GM13977 (cell line): ENCODE measurements at regions not wholly inside any gene's neighbourhood (a gene's known extent, or its start where the extent isn't known, plus 50 kb on each side); places are given as distances from the start of the nearest gene placed in this dataset.
"Not testable (repeated sequence)": the region's sequence is repeated elsewhere in the genome, so short reads cannot be mapped to it uniquely, and the experiment has no call there.

ENCODE experiments used
- DNase-seq: peaks from one replicate; pipeline ENCODE4 v3.0.0; 2012; ENCODE audit warnings: low spot score
- in situ Hi-C: fragments of 300-500 bp; cut with MboI; formaldehyde crosslinking; loops from one replicate; pipeline ENCODE4 v1.12.0; 2022; ENCODE audit warnings: low sequenced_read_pairs, low pct_unique_long_range_greater_than_20kb, mixed read lengths, inconsistent platforms; ENCODE audit not compliant: unreplicated experiment
- TF ChIP-seq, protein P1 (sequence below): IDR thresholded peaks from 2 replicates; pipeline ENCODE4 v1.5.1; 2012; ENCODE audit warnings: mild to moderate bottlenecking, control low read depth; ENCODE audit not compliant: insufficient read depth; ENCODE audit errors: extremely low read depth, missing control alignments

GRCh38 chr4:138113819-138114400 lies 128.2 kb downstream of the SLC7A11 start:
- DNase-seq, result no peak
- TF ChIP-seq, protein P1, sequence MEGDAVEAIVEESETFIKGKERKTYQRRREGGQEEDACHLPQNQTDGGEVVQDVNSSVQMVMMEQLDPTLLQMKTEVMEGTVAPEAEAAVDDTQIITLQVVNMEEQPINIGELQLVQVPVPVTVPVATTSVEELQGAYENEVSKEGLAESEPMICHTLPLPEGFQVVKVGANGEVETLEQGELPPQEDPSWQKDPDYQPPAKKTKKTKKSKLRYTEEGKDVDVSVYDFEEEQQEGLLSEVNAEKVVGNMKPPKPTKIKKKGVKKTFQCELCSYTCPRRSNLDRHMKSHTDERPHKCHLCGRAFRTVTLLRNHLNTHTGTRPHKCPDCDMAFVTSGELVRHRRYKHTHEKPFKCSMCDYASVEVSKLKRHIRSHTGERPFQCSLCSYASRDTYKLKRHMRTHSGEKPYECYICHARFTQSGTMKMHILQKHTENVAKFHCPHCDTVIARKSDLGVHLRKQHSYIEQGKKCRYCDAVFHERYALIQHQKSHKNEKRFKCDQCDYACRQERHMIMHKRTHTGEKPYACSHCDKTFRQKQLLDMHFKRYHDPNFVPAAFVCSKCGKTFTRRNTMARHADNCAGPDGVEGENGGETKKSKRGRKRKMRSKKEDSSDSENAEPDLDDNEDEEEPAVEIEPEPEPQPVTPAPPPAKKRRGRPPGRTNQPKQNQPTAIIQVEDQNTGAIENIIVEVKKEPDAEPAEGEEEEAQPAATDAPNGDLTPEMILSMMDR, result no peak
- in situ Hi-C loops, result no loop called here

DNA sequence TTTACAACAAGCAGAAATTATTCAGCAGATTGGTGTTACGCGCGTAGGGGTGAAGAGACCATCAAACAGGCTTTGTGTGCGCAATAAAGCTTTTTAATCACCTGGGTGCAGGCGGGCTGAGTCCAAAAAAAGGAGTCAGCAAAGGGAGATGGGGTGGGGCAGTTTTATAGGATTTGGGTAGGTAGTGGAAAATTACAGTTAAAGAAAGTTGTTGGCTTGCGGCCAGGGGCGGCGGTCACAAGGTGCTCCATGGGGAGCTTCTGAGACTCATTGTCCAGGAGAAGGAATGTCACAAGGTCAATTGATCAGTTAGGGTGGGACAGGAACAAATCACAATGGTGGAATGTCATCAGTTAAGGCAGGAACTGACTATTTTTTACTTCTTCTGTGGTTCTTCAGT lies 129.3 kb downstream of the SLC7A11 start:
- in situ Hi-C loops, DNase-seq: not testable (repeated sequence)

DNA sequence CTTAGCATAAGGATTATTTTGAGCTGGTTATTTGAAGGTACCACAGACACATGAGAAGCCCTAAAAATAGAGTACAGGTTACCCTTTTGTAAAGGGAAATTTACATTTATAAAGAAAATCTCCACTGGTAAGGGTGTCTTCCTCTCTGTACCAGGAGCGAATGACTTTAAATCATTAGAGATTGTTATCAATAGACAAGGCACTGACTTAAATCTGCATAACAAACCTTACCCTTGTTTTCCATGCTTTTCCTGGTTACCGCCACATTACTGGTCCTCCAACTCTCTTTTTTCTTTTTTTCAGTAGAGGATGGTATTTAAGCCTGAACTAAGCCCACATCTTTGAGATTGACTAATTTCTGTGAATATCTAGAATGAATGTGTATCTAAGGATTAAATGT lies 129.8 kb downstream of the SLC7A11 start:
- in situ Hi-C loops, result no loop called here
- DNase-seq, result no peak
- TF ChIP-seq, protein P1, result no peak

DNA sequence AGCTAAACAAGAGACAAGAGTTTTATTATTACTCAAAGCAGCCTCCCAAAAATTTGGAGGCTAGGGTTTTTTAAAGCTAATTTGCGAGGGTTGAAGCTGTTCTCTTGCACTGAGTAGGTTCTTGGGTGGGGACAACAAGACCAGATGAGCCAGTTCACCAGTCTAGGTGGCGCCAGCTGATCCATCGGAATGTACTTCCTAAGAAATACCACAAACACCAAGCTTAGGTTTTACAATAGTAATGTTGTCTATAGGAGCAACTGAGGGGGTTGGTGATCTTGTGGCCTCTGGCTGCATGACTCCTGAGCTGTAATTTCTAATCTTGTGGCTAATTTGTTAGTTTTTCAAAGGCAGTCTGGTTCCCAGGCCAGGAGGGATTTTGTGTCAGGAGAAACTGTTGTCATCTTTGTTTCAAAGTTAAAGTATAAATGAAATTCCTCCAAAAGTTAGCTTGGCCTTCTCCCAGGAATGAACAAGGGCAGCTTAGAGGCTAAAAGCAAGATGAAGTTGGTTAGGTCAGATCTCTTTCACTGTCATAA lies 130.6 kb downstream of the SLC7A11 start:
- in situ Hi-C loops, result no loop called here
- DNase-seq, result no peak
- TF ChIP-seq, protein P1, result no peak

- TF ChIP-seq, protein P1, result no peak
- in situ Hi-C loops, result no loop called here
- no peak for DNase-seq
These were observed 131.3 kb downstream of the SLC7A11 start for GRCh38 chr4:138110815-138111214.

DNA sequence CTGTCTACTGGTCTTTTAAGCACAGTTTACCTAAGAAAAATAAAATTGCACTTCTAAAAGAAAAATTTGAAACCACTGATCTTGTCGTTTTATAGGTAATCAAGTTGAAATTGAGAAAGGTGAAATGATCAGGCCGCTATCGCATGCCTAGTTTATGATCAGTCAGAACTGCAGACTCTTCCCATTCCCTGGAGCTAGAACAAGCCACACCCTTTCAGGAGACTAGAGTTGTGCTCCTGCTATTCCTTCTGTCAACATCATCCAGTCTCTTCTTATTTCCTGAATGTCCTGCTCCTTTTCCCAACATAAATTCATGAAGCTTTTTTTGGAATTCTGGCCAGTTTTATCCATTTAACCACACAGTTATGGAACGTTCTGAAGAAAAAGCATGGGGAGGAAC lies 135.1 kb downstream of the SLC7A11 start:
- no peak for DNase-seq
- TF ChIP-seq, protein P1, result no peak
- in situ Hi-C loops, result no loop called here

- in situ Hi-C loops, result no loop called here
These were observed 136.8 kb downstream of the SLC7A11 start for GRCh38 chr4:138105331-138105730.

More at GRCh38 chr4:138105331-138105730, 136.8 kb downstream of the SLC7A11 start:
- DNase-seq, result no peak
- TF ChIP-seq, protein P1, result no peak
